DMS 273 treated with DMSO at 0.1 percent for 48 hours (cell line): ENCODE measurements at regions not wholly inside any gene's neighbourhood (a gene's known extent, or its start where the extent isn't known, plus 50 kb on each side); places are given as distances from the start of the nearest gene placed in this dataset.
A peak's percentile ranks its signal among the peaks of the same experiment; 100 is the strongest.
"Not testable (repeated sequence)": the region's sequence is repeated elsewhere in the genome, so short reads cannot be mapped to it uniquely, and the experiment has no call there.

ENCODE experiments used
- DNase-seq: peaks from one replicate; lab custom pipeline; 2025; lab: John Stamatoyannopoulos, UW

GRCh38 chr18:59038295-59039039 lies 101.2 kb upstream of the SEC11C start:
- DNase-seq, result no peak

- DNase-seq, result not testable (repeated sequence)
These were observed 100.7 kb upstream of the SEC11C start for GRCh38 chr18:59039040-59039320.

- DNase-seq, result no peak
These were observed 100.2 kb upstream of the SEC11C start for GRCh38 chr18:59039449-59039848.

- DNase-seq, result no peak
These were observed 98.9 kb upstream of the SEC11C start for GRCh38 chr18:59040770-59041148.

- no peak for DNase-seq
These were observed 98.4 kb upstream of the SEC11C start for GRCh38 chr18:59041296-59041695.

GRCh38 chr18:59041819-59042815 lies 97.6 kb upstream of the SEC11C start:
- DNase-seq, result no peak

GRCh38 chr18:59044855-59045254 lies 94.8 kb upstream of the SEC11C start:
- no peak for DNase-seq

GRCh38 chr18:59047321-59048047 lies 92.2 kb upstream of the SEC11C start:
- DNase-seq, result no peak

- no peak for DNase-seq
These were observed 91.7 kb upstream of the SEC11C start for GRCh38 chr18:59048048-59048363.

GRCh38 chr18:59048378-59048777 lies 91.3 kb upstream of the SEC11C start:
- DNase-seq, result no peak

GRCh38 chr18:59049721-59050660 lies 89.7 kb upstream of the SEC11C start:
- DNase-seq, result peak; percentile 95

GRCh38 chr18:59050661-59051057 lies 89.0 kb upstream of the SEC11C start:
- no peak for DNase-seq

- DNase-seq, result no peak
These were observed 88.1 kb upstream of the SEC11C start for GRCh38 chr18:59051470-59052165.

- no peak for DNase-seq
These were observed 86.5 kb upstream of the SEC11C start for GRCh38 chr18:59052965-59053820.

- no peak for DNase-seq
These were observed 85.0 kb upstream of the SEC11C start for GRCh38 chr18:59054496-59055287.

- no peak for DNase-seq
These were observed 84.2 kb upstream of the SEC11C start for GRCh38 chr18:59055345-59056032.

- no peak for DNase-seq
These were observed 82.8 kb upstream of the SEC11C start for GRCh38 chr18:59056706-59057492.

GRCh38 chr18:59057493-59057795 lies 82.2 kb upstream of the SEC11C start:
- DNase-seq, result no peak
